Subcutaneous abdominal adipose tissue (tissue), 5 donors: ENCODE measurements at regions not wholly inside any gene's neighbourhood (a gene's known extent, or its start where the extent isn't known, plus 50 kb on each side); places are given as distances from the start of the nearest gene placed in this dataset.
"Not testable (repeated sequence)": the region's sequence is repeated elsewhere in the genome, so short reads cannot be mapped to it uniquely, and the experiment has no call there.

Source experiments
- H3K27ac ChIP-seq: one replicate; pipeline ENCODE4 v1.7.0; 2013; ENCODE audit warnings: low read depth, mild to moderate bottlenecking, inconsistent platforms, low read length, moderate library complexity
- H3K27me3 ChIP-seq, 5 donors: one replicate each; pipeline ENCODE4 v1.7.0; 2013; ENCODE audit warnings: low read length in 5 of 5, inconsistent platforms in 1 of 5; ENCODE audit not compliant: control insufficient read depth in 5 of 5, insufficient read depth in 4 of 5
- H3K36me3 ChIP-seq, 5 donors: one replicate each; pipeline ENCODE4 v1.7.0; 2013; ENCODE audit warnings: low read length in 5 of 5; ENCODE audit not compliant: control insufficient read depth in 5 of 5, insufficient read depth in 5 of 5
- H3K4me1 ChIP-seq, 5 donors: one replicate each; pipeline ENCODE4 v1.7.0; 2013; ENCODE audit warnings: low read length in 5 of 5, mild to moderate bottlenecking in 3 of 5, moderate library complexity in 1 of 5; ENCODE audit not compliant: control insufficient read depth in 5 of 5, insufficient read depth in 5 of 5
- H3K4me3 ChIP-seq, 5 donors: one replicate each; pipeline ENCODE4 v1.7.0; 2013; ENCODE audit warnings: low read length in 5 of 5, low read depth in 1 of 5
- H3K9ac ChIP-seq, 5 donors: one replicate each; pipeline ENCODE4 v1.7.0; 2013; ENCODE audit warnings: low read length in 5 of 5, mild to moderate bottlenecking in 4 of 5, moderate library complexity in 3 of 5
- H3K9me3 ChIP-seq, 5 donors: one replicate each; pipeline ENCODE4 v1.7.0; 2013; ENCODE audit warnings: low read length in 5 of 5; ENCODE audit not compliant: control insufficient read depth in 5 of 5
- donor health status: healthy.
- donor health status: healthy.
- donor health status: healthy.
- donor health status: healthy.
- donor health status: healthy.

GRCh38 chr3:64361962-64362735 is 136.9 kb upstream of the PRICKLE2 start:
- H3K27me3 ChIP-seq: no peaks in the 10 kb centered on the region
- no peak overlapping the region for H3K9ac ChIP-seq
- H3K9me3 ChIP-seq: no peaks in the 10 kb centered on the region
- H3K4me1 ChIP-seq: peaks cover 0 to 47% (median 0%) of the 10 kb centered on the region in 5 donors
- no peak overlapping the region for H3K27ac ChIP-seq
- H3K36me3 ChIP-seq: no peaks in the 10 kb centered on the region
- H3K4me3 ChIP-seq: no peak overlapping the region

GRCh38 chr3:64361036-64361435 is 135.8 kb upstream of the PRICKLE2 start:
- H3K4me1 ChIP-seq: peaks cover 0 to 57% (median 0%) of the 10 kb centered on the region in 5 donors
- not testable (repeated sequence) for H3K36me3 ChIP-seq, H3K4me3 ChIP-seq, H3K9me3 ChIP-seq, H3K27ac ChIP-seq, H3K27me3 ChIP-seq, H3K9ac ChIP-seq

- H3K4me1 ChIP-seq: peaks cover 0 to 63% (median 2%) of the 10 kb centered on the region in 5 donors
- H3K4me3 ChIP-seq: no peak overlapping the region
- peak overlapping the region; percentile 17 for H3K27ac ChIP-seq
- H3K9me3 ChIP-seq: no peaks in the 10 kb centered on the region
- H3K9ac ChIP-seq: no peak overlapping the region
- no peaks in the 10 kb centered on the region for H3K36me3 ChIP-seq
- H3K27me3 ChIP-seq: no peaks in the 10 kb centered on the region
These were observed 135.0 kb upstream of the PRICKLE2 start for GRCh38 chr3:64360280-64360679.

- no peaks in the 10 kb centered on the region for H3K36me3 ChIP-seq
- H3K27me3 ChIP-seq: no peaks in the 10 kb centered on the region
- H3K4me3 ChIP-seq: no peak overlapping the region
- peaks cover 0 to 69% (median 7%) of the 10 kb centered on the region in 5 donors for H3K4me1 ChIP-seq
- peak overlapping the region; percentile 17 for H3K27ac ChIP-seq
- no peak overlapping the region for H3K9ac ChIP-seq
- H3K9me3 ChIP-seq: no peaks in the 10 kb centered on the region
These were observed 134.5 kb upstream of the PRICKLE2 start for GRCh38 chr3:64359735-64360134.

- H3K9ac ChIP-seq: no peak overlapping the region
- no peak overlapping the region for H3K4me3 ChIP-seq
- H3K9me3 ChIP-seq: no peaks in the 10 kb centered on the region
- H3K27me3 ChIP-seq: no peaks in the 10 kb centered on the region
- no peaks in the 10 kb centered on the region for H3K36me3 ChIP-seq
- H3K4me1 ChIP-seq: peaks cover 0 to 70% (median 7%) of the 10 kb centered on the region in 5 donors
- peak overlapping the region; percentile 47 for H3K27ac ChIP-seq
These were observed 133.6 kb upstream of the PRICKLE2 start for GRCh38 chr3:64358853-64359252.

GRCh38 chr3:64358176-64358575 is 132.9 kb upstream of the PRICKLE2 start:
- Histone ChIP-seq H3K27me3 (no peaks in the 10 kb centered on the region), H3K4me3 (no peak overlapping the region), H3K9me3 (no peaks in the 10 kb centered on the region), H3K27ac (peak overlapping the region; percentile 47), H3K36me3 (no peaks in the 10 kb centered on the region), H3K9ac (no peak overlapping the region), H3K4me1 (peaks cover 0 to 77% (median 7%) of the 10 kb centered on the region in 5 donors)

- no peaks in the 10 kb centered on the region for H3K9me3 ChIP-seq
- no peak overlapping the region for H3K27ac ChIP-seq
- no peak overlapping the region for H3K4me3 ChIP-seq
- no peaks in the 10 kb centered on the region for H3K27me3 ChIP-seq
- no peaks in the 10 kb centered on the region for H3K36me3 ChIP-seq
- H3K9ac ChIP-seq: no peak overlapping the region
- H3K4me1 ChIP-seq: peaks cover 3 to 81% (median 10%) of the 10 kb centered on the region in 5 donors
These were observed 132.2 kb upstream of the PRICKLE2 start for GRCh38 chr3:64357481-64357880.

- peak overlapping the region; percentile 55 for H3K27ac ChIP-seq
- H3K9me3 ChIP-seq: no peaks in the 10 kb centered on the region
- peak overlapping the region in 3 of 5 donors; percentile 5 to 34 (median 27) for H3K4me3 ChIP-seq
- no peaks in the 10 kb centered on the region for H3K27me3 ChIP-seq
- H3K9ac ChIP-seq: no peak overlapping the region
- no peaks in the 10 kb centered on the region for H3K36me3 ChIP-seq
- peaks cover 3 to 77% (median 12%) of the 10 kb centered on the region in 5 donors for H3K4me1 ChIP-seq
These were observed 130.1 kb upstream of the PRICKLE2 start for GRCh38 chr3:64355401-64355807.

GRCh38 chr3:64354956-64355355 is 129.7 kb upstream of the PRICKLE2 start:
- H3K9ac ChIP-seq: no peak overlapping the region
- H3K9me3 ChIP-seq: no peaks in the 10 kb centered on the region
- peak overlapping the region; percentile 55 for H3K27ac ChIP-seq
- peak overlapping the region in 3 of 5 donors; percentile 5 to 34 (median 27) for H3K4me3 ChIP-seq
- peaks cover 3 to 72% (median 12%) of the 10 kb centered on the region in 5 donors for H3K4me1 ChIP-seq
- no peaks in the 10 kb centered on the region for H3K36me3 ChIP-seq
- H3K27me3 ChIP-seq: no peaks in the 10 kb centered on the region

- H3K27me3 ChIP-seq: no peaks in the 10 kb centered on the region
- no peaks in the 10 kb centered on the region for H3K36me3 ChIP-seq
- no peaks in the 10 kb centered on the region for H3K9me3 ChIP-seq
- no peak overlapping the region for H3K9ac ChIP-seq
- H3K4me1 ChIP-seq: peaks cover 3 to 73% (median 15%) of the 10 kb centered on the region in 5 donors
- no peak overlapping the region for H3K27ac ChIP-seq
- H3K4me3 ChIP-seq: no peak overlapping the region
These were observed 129.0 kb upstream of the PRICKLE2 start for GRCh38 chr3:64354221-64354620.
